Stimulated activated CD4-positive, alpha-beta T cell treated with anti-CD3 and anti-CD28 coated beads, Interleukin-4, amount 100 ng/mL, for 48 hours (primary cell): ENCODE measurements at regions not wholly inside any gene's neighbourhood (a gene's known extent, or its start where the extent isn't known, plus 50 kb on each side); places are given as distances from the start of the nearest gene placed in this dataset.

Experiments used
- DNase-seq, 2 donors: peaks; one replicate each; pipeline ENCODE4 v3.0.0-alpha.2; 2020; ENCODE audit warnings: low read depth in 2 of 2

- DNase-seq, result no peak
Measured at GRCh38 chr3:72261566-72262564, 476.9 kb upstream of the PROK2 start.

- no peak for DNase-seq
Measured at GRCh38 chr3:72260588-72260910, 475.6 kb upstream of the PROK2 start.

DNA sequence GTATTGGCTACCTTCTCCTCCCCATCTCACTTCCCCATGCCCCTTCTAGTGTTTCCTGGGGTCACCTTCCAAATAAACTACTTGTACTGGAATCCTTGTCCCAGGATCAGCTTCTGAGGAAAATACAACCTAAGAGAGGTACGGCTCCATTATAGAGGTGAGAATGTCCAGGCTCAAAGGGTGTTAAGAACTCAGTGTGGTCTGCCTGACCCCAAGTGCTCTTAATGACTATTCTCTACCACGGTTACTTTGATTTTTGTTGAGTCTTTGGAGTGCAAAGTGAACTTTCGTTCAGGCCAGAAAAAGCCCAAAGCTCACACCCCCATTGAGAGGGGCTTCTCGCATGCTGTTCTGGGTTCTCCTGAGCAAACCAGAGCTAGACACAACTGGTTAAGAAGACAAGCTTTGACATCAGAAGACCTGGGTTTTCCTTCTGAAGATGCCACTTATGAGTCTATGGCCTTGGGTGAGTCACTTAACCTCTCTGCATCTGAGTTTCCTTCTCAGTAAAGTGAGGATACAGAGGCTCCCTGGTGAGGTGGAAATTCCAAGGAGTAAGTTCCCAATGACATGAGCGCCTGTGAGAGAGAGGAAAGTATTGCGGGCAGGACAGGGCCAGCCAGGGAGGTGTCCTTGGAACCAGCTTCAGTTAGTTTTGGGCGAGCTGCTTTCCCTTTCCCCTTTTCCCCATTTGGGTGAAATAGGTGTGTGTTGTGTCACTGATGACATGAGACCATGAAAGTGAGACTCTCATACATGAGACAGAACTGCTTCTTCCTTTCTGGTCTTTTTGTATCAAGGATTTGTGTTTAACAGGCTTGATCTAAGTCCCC, 475.0 kb upstream of the PROK2 start:
- DNase-seq, result no peak

GRCh38 chr3:72258361-72259141, 473.6 kb upstream of the PROK2 start:
- DNase-seq, result no peak

- no peak for DNase-seq
Measured at GRCh38 chr3:72257738-72258137, 472.8 kb upstream of the PROK2 start.

GRCh38 chr3:72257203-72257602, 472.3 kb upstream of the PROK2 start:
- no peak for DNase-seq

GRCh38 chr3:72256716-72257115, 471.8 kb upstream of the PROK2 start:
- DNase-seq, result no peak

DNA sequence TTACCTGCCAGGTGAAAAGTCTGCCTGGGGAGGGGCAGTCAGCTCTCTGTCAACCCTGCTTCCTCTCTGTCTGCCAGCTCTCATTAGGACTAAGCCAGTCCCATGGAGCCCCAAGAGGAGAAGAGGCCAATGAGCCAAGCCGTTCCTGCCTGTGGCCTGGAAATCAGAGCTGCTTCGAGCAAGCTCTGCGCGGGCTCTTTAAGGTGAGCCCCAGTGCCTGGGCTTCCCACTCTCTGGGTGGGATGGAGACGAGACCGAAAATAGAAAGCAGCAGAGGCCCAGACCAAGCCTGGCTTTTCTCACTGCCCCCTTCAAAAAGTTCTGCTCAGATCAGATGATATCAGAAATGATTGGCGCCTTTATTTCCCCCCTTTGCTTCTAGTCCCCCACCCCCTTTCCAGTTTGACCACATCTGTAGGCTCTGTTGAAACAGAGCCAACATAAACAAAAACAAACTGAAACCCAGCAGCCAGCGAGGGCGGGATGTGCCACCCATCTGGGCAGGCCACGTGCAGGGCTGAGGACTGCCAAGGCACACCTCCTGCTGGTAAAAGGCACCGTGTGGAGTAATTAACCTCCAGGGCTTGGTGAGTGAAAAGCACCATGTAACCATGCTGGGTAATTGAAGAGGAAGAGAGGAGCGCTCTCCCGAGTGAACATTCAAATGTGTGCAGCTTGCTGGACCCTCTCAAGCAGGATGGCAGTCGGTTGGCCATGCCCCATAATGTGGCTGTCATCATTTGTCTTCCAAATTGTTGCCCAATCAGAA, 471.0 kb upstream of the PROK2 start:
- no peak for DNase-seq

GRCh38 chr3:72255191-72255590, 470.2 kb upstream of the PROK2 start:
- no peak for DNase-seq

DNA sequence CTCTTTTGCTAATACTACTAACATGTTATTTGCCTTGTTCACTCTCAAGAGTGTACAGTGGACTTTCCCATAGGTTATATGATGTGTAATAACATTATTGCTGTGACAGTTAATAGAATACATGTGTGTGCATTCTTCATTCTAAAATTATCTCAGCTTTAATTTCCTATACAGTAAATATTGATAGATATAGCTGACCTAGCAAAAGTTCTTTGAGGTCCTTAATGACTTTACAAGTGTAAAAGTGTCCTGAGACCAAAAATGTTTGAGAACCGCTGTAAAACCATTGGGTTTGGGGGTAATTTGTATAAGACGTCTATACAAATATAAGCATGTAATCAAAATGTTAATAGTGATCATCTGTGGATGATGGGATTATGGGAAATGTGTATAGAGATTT, 469.5 kb upstream of the PROK2 start:
- DNase-seq, result no peak

DNA sequence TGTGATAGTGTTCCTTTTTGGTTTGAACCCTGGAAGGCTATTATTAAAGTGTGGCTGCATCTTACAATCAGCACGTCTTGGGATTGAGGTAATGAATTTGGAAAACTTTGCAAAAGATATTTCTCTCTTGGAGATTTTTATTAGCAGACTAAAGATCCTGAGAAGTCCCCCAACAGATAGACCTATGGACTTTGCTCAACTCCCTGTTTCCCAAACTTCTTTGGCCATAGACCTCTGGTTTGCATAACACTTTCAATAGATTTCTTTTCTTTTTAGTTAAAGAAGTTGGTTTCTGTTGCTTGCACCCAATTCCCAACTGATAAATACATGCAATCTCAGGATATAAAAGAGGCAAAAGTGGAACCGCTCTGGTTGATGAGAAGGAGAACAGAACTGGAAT, 465.8 kb upstream of the PROK2 start:
- DNase-seq, result no peak

- DNase-seq, result no peak
Measured at GRCh38 chr3:72248869-72249268, 463.9 kb upstream of the PROK2 start.

- DNase-seq, result no peak
Measured at GRCh38 chr3:72248389-72248761, 463.4 kb upstream of the PROK2 start.

- DNase-seq, result no peak
Measured at GRCh38 chr3:72247645-72248388, 462.9 kb upstream of the PROK2 start.

- no peak for DNase-seq
Measured at GRCh38 chr3:72247126-72247525, 462.2 kb upstream of the PROK2 start.

DNA sequence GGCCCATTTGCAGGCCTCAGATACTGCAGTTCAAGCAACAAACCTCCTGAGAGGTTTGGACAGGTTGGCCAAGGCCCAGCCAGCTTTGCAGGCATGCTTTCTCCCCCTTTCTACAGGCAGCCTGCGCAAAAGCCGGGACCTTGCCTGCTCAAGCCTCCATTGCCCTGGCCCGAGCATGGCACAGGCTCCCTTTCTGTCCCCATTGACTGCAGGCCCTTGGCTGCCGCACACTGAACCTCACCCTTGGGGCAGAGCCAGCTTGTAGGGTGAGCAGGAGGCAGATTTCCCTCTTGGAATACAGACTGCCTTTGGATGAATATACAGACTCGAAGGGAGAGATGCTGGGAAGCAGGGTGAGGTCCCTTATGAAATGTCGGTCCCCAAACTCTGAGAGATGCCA, 461.7 kb upstream of the PROK2 start:
- no peak for DNase-seq

DNA sequence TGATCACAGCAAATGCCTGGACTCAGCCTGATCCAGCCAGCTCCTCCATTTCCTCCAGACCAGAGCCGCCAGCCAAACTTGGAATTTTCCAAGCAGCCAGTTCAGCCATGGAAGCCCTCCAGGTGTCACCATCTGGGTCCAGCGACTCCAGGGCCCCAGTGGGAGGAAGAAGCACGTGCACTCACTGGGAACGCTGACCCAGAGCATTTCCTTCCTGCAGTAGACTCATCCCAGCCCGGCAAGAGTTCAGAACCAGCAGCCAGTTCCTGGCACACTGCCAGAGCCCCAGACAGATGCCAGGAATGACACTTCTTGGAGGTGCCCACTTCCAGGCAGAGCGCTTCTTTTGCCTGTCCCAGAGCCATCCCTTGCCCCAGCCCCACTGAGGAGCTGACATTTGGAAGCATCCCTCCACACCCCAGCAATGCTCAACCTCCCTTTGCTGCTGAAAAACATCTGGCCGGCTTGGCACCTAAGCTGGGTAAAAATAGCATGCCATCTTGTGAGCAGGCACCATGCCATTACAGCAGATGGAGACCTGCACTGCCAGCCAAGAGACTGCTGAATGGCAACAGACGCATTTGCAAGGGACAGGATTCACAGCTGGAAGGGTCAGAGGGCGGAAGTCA, 460.3 kb upstream of the PROK2 start:
- no peak for DNase-seq

DNA sequence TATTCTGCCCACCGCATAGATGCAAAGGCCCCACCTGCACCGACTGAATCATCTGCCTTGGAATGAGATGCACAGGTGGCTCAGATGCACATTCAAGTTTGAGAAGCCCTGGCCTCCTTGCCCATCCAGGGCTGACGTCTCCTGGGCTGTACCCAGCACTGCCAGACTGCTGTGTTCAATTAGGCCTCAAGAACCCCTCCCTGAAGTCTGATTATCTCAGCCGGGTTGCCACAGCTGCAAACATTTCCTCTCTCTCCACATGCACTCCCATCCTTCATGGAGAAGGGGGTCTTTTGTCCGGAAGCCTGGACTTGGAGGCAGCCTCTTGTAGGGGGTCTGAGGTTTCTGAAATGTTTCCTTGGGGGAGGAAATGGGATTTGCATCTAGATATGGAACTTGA, 459.4 kb upstream of the PROK2 start:
- no peak for DNase-seq

- no peak for DNase-seq
Measured at GRCh38 chr3:72242326-72242725, 457.4 kb upstream of the PROK2 start.

DNA sequence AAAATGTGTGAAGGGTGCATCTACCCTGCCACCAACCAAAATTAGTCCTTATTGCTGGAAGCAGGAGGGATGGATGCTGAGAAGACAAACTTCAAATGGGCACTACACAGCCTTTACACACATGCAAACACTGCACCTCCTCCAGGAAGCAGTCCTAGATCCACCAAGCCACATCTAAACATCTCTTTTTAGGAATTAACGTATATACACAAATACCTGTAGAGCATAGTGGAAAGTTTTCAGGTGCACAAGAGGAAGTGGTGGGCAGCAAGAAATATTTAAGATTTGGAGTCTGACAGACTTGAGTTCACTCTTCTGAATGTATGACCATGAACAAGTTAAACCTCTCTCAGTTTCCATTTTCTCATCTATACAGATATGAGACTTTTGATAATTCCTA, 456.6 kb upstream of the PROK2 start:
- DNase-seq, result no peak
